Limb (tissue), 2 donors: ENCODE measurements at regions not wholly inside any gene's neighbourhood (a gene's known extent, or its start where the extent isn't known, plus 50 kb on each side); places are given as distances from the start of the nearest gene placed in this dataset.
"Not testable (repeated sequence)": the region's sequence is repeated elsewhere in the genome, so short reads cannot be mapped to it uniquely, and the experiment has no call there.

Experiments
- DNase-seq, 2 donors: peaks; one replicate each; pipeline ENCODE4 v3.0.0-alpha.2; 2016; ENCODE audit errors: extremely low spot score in 2 of 2

- DNase-seq = peak in 1 of 2 donors; percentile 28
Measured at GRCh38 chr1:185681034-185681633, 53.1 kb upstream of the HMCN1 start.

- DNase-seq = no peak
Measured at GRCh38 chr1:185680453-185680852, 53.7 kb upstream of the HMCN1 start.

GRCh38 chr1:185679220-185679619 is 55.0 kb upstream of the HMCN1 start:
- DNase-seq = no peak

GRCh38 chr1:185676969-185677368 is 57.2 kb upstream of the HMCN1 start:
- no peak for DNase-seq

GRCh38 chr1:185674201-185674600 is 60.0 kb upstream of the HMCN1 start:
- no peak for DNase-seq

- no peak for DNase-seq
Measured at GRCh38 chr1:185672719-185673360, 61.4 kb upstream of the HMCN1 start.

GRCh38 chr1:185670187-185670627 is 64.0 kb upstream of the HMCN1 start:
- DNase-seq = peak; percentile 56 to 58

- DNase-seq = no peak
Measured at GRCh38 chr1:185668013-185668412, 66.2 kb upstream of the HMCN1 start.

GRCh38 chr1:185666582-185666981 is 67.6 kb upstream of the HMCN1 start:
- DNase-seq = no peak

- DNase-seq = no peak
Measured at GRCh38 chr1:185663771-185664296, 70.4 kb upstream of the HMCN1 start.

DNA sequence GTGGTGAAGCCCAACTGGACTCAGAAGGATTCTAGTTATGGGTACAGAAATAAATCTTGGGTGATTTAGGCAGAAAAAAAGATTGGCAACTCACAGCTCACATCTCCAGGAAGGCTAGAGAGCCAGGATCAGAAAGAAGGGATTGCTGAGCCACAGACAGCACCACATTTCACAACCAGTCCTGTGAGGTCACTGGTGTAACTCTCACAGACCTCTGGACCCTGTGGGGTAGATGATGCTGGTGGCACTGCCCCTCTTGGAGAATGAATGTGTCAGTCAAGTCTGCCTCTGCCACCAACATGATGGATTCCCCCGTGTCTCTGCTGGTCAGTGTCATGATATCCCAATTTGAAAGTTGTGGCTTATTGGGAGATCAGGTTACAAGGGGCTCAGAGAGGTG is 70.9 kb upstream of the HMCN1 start:
- no peak for DNase-seq

DNA sequence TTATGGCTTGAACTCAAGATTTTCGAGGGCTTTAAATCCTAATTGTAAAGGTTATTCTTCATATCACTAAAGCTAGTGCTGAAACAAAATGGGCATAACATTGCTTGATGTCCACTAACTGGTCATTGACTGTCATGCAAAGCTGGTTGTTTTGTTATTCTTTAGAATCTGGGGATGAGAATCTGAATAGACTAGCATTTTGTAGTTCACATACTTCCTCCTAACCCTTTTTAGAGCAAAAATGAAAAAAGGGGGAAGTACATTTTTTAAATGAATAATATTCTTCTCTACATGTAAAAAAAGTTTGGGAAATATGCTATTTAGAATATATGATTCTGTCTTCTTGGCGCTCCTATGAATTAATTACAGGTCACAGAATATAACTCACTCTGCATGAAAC is 72.2 kb upstream of the HMCN1 start:
- DNase-seq = no peak

GRCh38 chr1:185656663-185657062 is 77.5 kb upstream of the HMCN1 start:
- no peak for DNase-seq

DNA sequence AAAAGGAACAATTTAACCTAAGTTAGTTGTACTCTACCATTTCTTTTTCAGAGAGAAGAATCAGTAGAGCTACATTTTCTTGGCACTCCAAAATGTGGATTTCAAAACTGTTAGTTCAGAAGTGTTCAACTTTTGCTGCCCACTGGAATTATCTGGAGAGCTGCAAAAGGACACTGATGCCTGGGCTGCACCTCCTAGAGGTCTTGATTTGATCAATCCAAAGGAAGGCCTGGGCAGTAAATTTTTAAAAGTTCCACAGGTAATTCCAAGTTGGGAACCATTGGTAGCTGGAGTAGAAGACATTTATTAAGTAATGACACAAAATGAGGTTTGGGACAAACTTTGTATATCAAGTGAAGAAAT is 79.3 kb upstream of the HMCN1 start:
- no peak for DNase-seq

DNA sequence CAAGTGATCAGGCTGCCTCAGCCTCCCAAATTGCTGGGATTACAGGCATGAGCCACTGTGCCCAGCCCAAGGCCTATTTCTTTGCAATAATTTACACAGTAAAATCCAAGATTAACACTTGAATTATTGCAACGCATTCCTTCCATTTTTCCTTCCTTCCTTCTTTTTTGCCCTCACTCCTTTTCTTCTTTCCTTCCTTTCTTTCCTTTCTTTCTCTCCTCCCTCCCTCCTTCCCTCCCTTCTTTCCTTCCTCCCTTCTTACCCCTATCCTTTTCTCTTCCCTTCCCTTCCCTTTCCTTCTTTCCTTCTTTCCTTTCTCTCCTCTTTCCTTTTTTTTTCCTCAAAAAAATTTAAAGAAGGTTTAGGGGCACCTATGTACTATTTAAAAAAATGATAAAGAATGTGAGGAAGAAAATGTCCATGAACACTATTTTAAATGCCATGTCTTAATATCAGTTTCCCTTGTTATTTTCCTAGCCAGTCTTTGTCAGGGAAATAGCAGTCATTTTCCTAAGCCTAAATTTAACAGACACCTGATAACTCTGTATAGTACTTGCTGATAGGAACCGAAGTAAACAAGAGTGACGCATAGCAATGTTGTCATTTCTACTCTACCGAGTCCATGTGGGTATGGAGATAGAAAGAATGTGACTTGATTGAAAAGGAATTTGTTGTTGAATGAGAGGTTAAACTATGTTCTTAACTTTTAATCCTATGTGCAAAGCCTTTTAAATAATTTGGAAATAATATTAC is 79.8 kb upstream of the HMCN1 start:
- no peak for DNase-seq

DNA sequence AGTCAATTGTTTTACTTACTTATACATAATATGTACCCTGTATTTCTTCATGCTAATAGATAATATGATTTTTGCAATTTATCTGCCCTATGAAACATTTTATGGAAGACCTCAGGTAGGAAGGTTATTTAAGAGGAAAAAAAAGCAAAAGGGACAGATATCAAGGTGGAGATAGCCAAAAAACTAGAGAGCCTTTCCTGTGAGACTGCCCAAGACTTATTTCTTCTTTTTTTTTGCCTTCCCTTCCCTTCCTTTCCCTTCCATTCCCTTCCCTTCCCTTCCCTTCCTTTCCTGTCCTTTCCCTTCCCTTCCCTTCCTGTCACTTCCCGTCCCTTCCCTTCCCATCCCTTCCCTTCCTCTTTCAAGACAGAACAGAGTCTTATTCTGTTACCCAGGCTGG is 80.6 kb upstream of the HMCN1 start:
- no peak for DNase-seq

DNA sequence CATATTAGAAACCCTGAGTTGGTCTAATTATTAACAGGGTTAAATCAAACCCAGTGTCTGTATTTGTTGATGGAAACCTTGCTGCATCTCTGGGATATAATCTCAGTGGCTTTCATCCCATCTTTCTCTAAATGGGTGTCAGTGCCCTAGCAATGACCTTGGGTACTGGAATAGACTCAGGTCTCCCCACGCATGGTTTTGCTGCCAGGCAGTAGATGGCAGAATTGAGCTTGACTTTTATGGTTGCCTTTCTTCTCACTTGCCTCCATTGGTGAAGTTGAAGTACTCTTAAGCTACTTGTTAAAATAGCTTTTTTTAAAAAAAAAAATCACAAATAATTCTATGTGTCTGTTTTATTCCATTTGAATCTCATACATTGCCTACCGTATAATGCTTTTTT is 81.8 kb upstream of the HMCN1 start:
- no peak for DNase-seq

- no peak for DNase-seq
Measured at GRCh38 chr1:185650602-185651230, 83.5 kb upstream of the HMCN1 start.

DNA sequence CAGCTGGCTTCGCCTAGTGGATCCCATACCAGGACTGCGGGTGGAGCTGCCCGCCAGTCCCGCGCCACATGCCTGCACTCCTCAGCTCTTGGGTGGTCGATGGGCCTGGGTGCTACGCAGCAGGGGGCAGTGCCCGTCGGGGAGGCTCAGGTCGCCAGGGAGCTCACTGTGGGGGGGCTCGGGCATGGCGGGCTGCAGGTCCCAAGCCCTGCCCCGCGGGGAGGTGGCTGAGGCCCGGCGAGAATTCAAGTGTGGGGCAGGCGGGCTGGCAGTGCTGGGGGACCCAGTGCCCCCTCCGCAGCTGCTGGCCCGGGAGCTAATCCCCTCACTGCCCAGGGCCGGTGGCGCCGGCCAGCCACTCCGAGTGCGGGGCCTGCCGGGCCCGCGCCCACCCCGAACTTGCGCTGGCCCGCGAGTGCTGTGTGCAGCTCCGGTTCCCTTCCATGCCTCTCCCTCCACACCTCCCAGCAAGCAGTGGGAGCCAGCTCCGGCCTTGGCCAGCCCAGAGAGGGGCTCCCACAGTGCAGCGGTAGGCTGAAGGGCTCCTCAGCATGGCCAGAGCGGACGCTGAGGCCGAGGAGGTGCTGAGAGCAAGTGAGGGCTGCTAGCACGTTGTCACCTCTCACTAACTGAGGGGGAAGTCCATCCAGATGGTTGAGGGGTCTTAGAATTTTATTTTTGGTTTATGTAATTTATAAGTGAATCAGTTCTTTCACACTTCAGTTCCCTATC is 85.2 kb upstream of the HMCN1 start:
- DNase-seq = no peak

DNA sequence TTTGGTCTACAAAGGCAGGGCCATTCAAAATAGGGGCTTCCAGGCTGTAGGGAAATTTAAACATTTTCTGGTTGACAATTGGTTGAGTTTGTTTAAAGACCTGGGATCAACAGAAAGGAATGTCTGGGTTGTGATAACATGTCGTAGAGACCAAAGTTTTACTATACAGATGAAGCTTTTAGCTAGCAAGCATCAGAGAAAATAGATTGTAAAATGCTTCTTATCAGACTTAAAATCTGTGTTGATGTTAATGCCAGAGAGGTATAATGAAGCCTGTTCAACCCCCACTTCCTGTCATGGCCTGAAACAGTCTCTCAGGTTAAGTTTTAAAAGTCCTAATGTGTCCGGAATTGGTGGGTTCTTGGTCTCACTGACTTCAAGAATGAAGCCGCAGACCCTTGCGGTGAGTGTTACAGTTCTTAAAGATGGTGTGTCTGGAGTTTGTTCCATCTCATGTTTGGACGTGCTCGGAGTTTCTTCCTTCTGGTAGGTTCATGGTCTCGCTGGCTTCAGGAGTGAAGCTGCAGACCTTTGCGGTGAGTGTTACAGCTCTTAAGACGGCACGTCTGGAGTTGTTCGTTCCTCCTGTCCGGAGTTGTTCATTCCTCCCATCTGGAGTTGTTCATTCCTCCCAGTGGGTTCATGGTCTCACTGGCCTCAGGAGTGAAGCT is 86.5 kb upstream of the HMCN1 start:
- DNase-seq = not testable (repeated sequence)

- peak; percentile 45 to 67 for DNase-seq
Measured at GRCh38 chr1:185646202-185646683, 87.9 kb upstream of the HMCN1 start.
